ENCODE measurements at regions not wholly inside any gene's neighbourhood (a gene's known extent, or its start where the extent isn't known, plus 50 kb on each side); places are given as distances from the start of the nearest gene placed in this dataset.
A peak's percentile ranks its signal among the peaks of the same experiment; 100 is the strongest.

GRCh38 chr16:13436641-13437412 lies 483.1 kb upstream of the ERCC4 start (continued):
- TF ChIP-seq PKNOX1 (IDR thresholded peaks at IDR 0.05), result peak; percentile 58; the same call in 1 of the 2 replicates
- no peak for TF ChIP-seq NFXL1 (IDR thresholded peaks at IDR 0.05; ENCODE audit: borderline replicate concordance)
- TF ChIP-seq EP300 (IDR thresholded peaks at IDR 0.05; ENCODE audit: borderline replicate concordance in 1 of 2, control insufficient read depth in 1 of 2, low read depth in 2 of 2, low read length in 2 of 2), result peak; percentile 53 to 88; a peak in 3 of 4 replicates
- TF ChIP-seq, protein P1, sequence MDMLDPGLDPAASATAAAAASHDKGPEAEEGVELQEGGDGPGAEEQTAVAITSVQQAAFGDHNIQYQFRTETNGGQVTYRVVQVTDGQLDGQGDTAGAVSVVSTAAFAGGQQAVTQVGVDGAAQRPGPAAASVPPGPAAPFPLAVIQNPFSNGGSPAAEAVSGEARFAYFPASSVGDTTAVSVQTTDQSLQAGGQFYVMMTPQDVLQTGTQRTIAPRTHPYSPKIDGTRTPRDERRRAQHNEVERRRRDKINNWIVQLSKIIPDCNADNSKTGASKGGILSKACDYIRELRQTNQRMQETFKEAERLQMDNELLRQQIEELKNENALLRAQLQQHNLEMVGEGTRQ (IDR thresholded peaks at IDR 0.05; ENCODE audit: borderline replicate concordance, low read depth, low read length), result peak; percentile 78
- TF ChIP-seq BHLHE40 (IDR thresholded peaks at IDR 0.05; ENCODE audit: borderline replicate concordance in 1 of 2, low read depth in 2 of 2, low read length in 1 of 2), result peak; percentile 88 to 95
- no peak for TF ChIP-seq ASH2L (IDR thresholded peaks at IDR 0.05; ENCODE audit: borderline replicate concordance, low read depth)
- no peak for TF ChIP-seq E2F4 (IDR thresholded peaks at IDR 0.05; ENCODE audit: low read depth, low read length)
- no peak for TF ChIP-seq POLR2A (IDR thresholded peaks at IDR 0.05; ENCODE audit: low read depth, low read length)
- peak in 1 of 2 experiments; percentile 62; a peak in 1 of 4 replicates for TF ChIP-seq ETV6 (conservative IDR thresholded peaks at IDR 0.05 in 1 of 2, IDR thresholded peaks at IDR 0.05 in 1 of 2; ENCODE audit: borderline replicate concordance in 1 of 2, low read depth in 1 of 2)
- TF ChIP-seq, protein P2, sequence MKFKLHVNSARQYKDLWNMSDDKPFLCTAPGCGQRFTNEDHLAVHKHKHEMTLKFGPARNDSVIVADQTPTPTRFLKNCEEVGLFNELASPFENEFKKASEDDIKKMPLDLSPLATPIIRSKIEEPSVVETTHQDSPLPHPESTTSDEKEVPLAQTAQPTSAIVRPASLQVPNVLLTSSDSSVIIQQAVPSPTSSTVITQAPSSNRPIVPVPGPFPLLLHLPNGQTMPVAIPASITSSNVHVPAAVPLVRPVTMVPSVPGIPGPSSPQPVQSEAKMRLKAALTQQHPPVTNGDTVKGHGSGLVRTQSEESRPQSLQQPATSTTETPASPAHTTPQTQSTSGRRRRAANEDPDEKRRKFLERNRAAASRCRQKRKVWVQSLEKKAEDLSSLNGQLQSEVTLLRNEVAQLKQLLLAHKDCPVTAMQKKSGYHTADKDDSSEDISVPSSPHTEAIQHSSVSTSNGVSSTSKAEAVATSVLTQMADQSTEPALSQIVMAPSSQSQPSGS (IDR thresholded peaks at IDR 0.05; ENCODE audit: low read length), result peak; percentile 67
- peak; percentile 64; the same call in 1 of the 2 replicates for TF ChIP-seq TBL1XR1 (IDR thresholded peaks at IDR 0.05; ENCODE audit: low read depth, low read length)
- TF ChIP-seq ATF7 (IDR thresholded peaks at IDR 0.05; ENCODE audit: low read depth), result peak; percentile 85
- TF ChIP-seq HSF1 (IDR thresholded peaks at IDR 0.05; ENCODE audit: low read depth, low read length), result no peak
- TF ChIP-seq MLLT1 (IDR thresholded peaks at IDR 0.05), result 0 out of 2 replicates have a peak, but pooled peaks have one; percentile 10
- TF ChIP-seq ZNF622 (IDR thresholded peaks at IDR 0.05), result no peak
- TF ChIP-seq, protein P3, sequence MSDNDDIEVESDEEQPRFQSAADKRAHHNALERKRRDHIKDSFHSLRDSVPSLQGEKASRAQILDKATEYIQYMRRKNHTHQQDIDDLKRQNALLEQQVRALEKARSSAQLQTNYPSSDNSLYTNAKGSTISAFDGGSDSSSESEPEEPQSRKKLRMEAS (IDR thresholded peaks at IDR 0.05; ENCODE audit: low read depth, low read length), result peak; percentile 31; the same call in 1 of the 2 replicates
- no peak for TF ChIP-seq SMARCA5 (IDR thresholded peaks at IDR 0.05)
- peak; percentile 97 for TF ChIP-seq RAD51 (IDR thresholded peaks at IDR 0.05)
- TF ChIP-seq STAT1 (conservative IDR thresholded peaks at IDR 0.05), result no peak
